HEK293 (cell line): ENCODE measurements at regions not wholly inside any gene's neighbourhood (a gene's known extent, or its start where the extent isn't known, plus 50 kb on each side); places are given as distances from the start of the nearest gene placed in this dataset.

Experiments
- CTCF ChIA-PET: fragments of 350-600 bp; formaldehyde crosslinking; extraction: SDS; loops from one replicate; lab custom pipeline; 2021; ENCODE audit warnings: antibody characterized with exemption; lab: Yijun Ruan, JAX
- POLR2A ChIA-PET: fragments of 300-600 bp; formaldehyde crosslinking; extraction: SDS; loops from one replicate; lab custom pipeline; 2020; ENCODE audit warnings: antibody characterized with exemption, inconsistent platforms; lab: Yijun Ruan, JAX
- H3K27ac ChIP-seq: fragments of 200-500 bp; sonication (Bioruptor generic); 2 replicates; pipeline ENCODE4 v1.5.1; 2014; ENCODE audit warnings: low read depth, low read length, control low read depth, inconsistent platforms; ENCODE audit errors: extremely low read depth
- H3K36me3 ChIP-seq, 2 experiments: fragments of 200-500 bp in 1 of 2; sonication (Bioruptor generic) in 1 of 2; 1 replicate in 1 of 2; 2 replicates in 1 of 2; pipeline ENCODE4 v1.5.1; 2014 to 2017; ENCODE audit warnings: inconsistent platforms in 2 of 2, low read length in 2 of 2; ENCODE audit not compliant: control insufficient read depth in 2 of 2, insufficient read depth in 1 of 2
- H3K4me1 ChIP-seq: fragments of 200-500 bp; sonication (Bioruptor generic); 2 replicates; pipeline ENCODE4 v1.5.1; 2014; ENCODE audit warnings: mild to moderate bottlenecking, low read length, inconsistent platforms; ENCODE audit not compliant: control insufficient read depth, insufficient read depth
- H3K4me3 ChIP-seq: 2 replicates; pipeline ENCODE4 v1.5.1; 2011; ENCODE audit warnings: low read depth, mild to moderate bottlenecking, control low read depth, low read length, moderate library complexity
- H3K9me3 ChIP-seq: fragments of 200-500 bp; sonication (Bioruptor generic); 2 replicates; pipeline ENCODE4 v1.5.1; 2014; ENCODE audit warnings: low read depth, low read length, inconsistent platforms; ENCODE audit not compliant: control insufficient read depth, insufficient read depth
- BCL11B ChIP-seq: fragments of 450-650 bp; formaldehyde crosslinking; IDR thresholded peaks from 2 replicates; pipeline ENCODE4 v1.5.1; 2016; ENCODE audit warnings: low read depth, missing biosample characterization, missing genetic modification characterization
- EGR2 ChIP-seq: fragments of 450-650 bp; formaldehyde crosslinking; IDR thresholded peaks from 2 replicates; pipeline ENCODE4 v1.5.1; 2016; ENCODE audit warnings: low read depth, missing biosample characterization, missing genetic modification characterization
- ELK4 ChIP-seq: IDR thresholded peaks from 2 replicates; pipeline ENCODE4 v1.6.1; 2011; ENCODE audit warnings: mild to moderate bottlenecking, low read depth, low read length, borderline replicate concordance
- GLI4 ChIP-seq: fragments of 450-650 bp; formaldehyde crosslinking; IDR thresholded peaks from 2 replicates; pipeline ENCODE4 v1.5.1; 2016; ENCODE audit warnings: missing biosample characterization, missing genetic modification characterization
- KLF17 ChIP-seq: fragments of 450-650 bp; formaldehyde crosslinking; IDR thresholded peaks from 2 replicates; pipeline ENCODE4 v1.5.1; 2016; ENCODE audit warnings: missing biosample characterization, missing genetic modification characterization
- KLF7 ChIP-seq: fragments of 450-650 bp; formaldehyde crosslinking; IDR thresholded peaks from 2 replicates; pipeline ENCODE4 v1.5.1; 2016; ENCODE audit warnings: missing biosample characterization, missing genetic modification characterization, borderline replicate concordance
- PBX3 ChIP-seq: sonication (generic); formaldehyde crosslinking; IDR thresholded peaks from 2 replicates; pipeline ENCODE4 v1.8.1; 2022; ENCODE audit warnings: mild to moderate bottlenecking, moderate library complexity, missing genetic modification reagents
- SCRT1 ChIP-seq: fragments of 450-650 bp; formaldehyde crosslinking; IDR thresholded peaks from 2 replicates; pipeline ENCODE4 v1.5.1; 2016; ENCODE audit warnings: missing biosample characterization, missing genetic modification characterization, borderline replicate concordance
- YY1 ChIP-seq: fragments of 450-650 bp; formaldehyde crosslinking; IDR thresholded peaks from 2 replicates; pipeline ENCODE4 v1.5.1; 2018; ENCODE audit warnings: missing biosample characterization, missing genetic modification characterization
- ZBTB6 ChIP-seq: fragments of 450-650 bp; formaldehyde crosslinking; IDR thresholded peaks from 2 replicates; pipeline ENCODE4 v1.5.1; 2017; ENCODE audit warnings: missing biosample characterization, missing genetic modification characterization
- ZFP41 ChIP-seq: fragments of 450-650 bp; formaldehyde crosslinking; IDR thresholded peaks from 2 replicates; pipeline ENCODE4 v1.5.1; 2016; ENCODE audit warnings: missing biosample characterization, missing genetic modification characterization, borderline replicate concordance
- ZNF146 ChIP-seq: fragments of 450-650 bp; formaldehyde crosslinking; IDR thresholded peaks from 2 replicates; pipeline ENCODE4 v1.5.1; 2016; ENCODE audit warnings: missing biosample characterization, missing genetic modification characterization
- ZNF239 ChIP-seq: fragments of 450-650 bp; formaldehyde crosslinking; IDR thresholded peaks from 2 replicates; pipeline ENCODE4 v1.5.1; 2016; ENCODE audit warnings: missing biosample characterization, missing genetic modification characterization
- ZNF302 ChIP-seq: fragments of 450-650 bp; formaldehyde crosslinking; IDR thresholded peaks from 2 replicates; pipeline ENCODE4 v1.5.1; 2016; ENCODE audit warnings: missing biosample characterization, missing genetic modification characterization, low read depth
- ZNF366 ChIP-seq: fragments of 450-650 bp; formaldehyde crosslinking; conservative IDR thresholded peaks from 2 replicates; pipeline ENCODE4 v1.5.1; 2016; ENCODE audit warnings: missing biosample characterization, missing genetic modification characterization
- ZNF404 ChIP-seq: fragments of 450-650 bp; formaldehyde crosslinking; IDR thresholded peaks from 2 replicates; pipeline ENCODE4 v1.5.1; 2017; ENCODE audit warnings: missing biosample characterization, missing genetic modification characterization
- ZNF416 ChIP-seq: fragments of 450-650 bp; formaldehyde crosslinking; IDR thresholded peaks from 2 replicates; pipeline ENCODE4 v1.5.1; 2016; ENCODE audit warnings: missing biosample characterization, missing genetic modification characterization
- ZNF48 ChIP-seq: fragments of 450-650 bp; formaldehyde crosslinking; IDR thresholded peaks from 2 replicates; pipeline ENCODE4 v1.5.1; 2016; ENCODE audit warnings: missing biosample characterization, missing genetic modification characterization
- ZNF488 ChIP-seq: fragments of 450-650 bp; formaldehyde crosslinking; IDR thresholded peaks from 2 replicates; pipeline ENCODE4 v1.5.1; 2016; ENCODE audit warnings: missing biosample characterization, missing genetic modification characterization
- ZNF548 ChIP-seq: fragments of 450-650 bp; formaldehyde crosslinking; IDR thresholded peaks from 2 replicates; pipeline ENCODE4 v1.5.1; 2016; ENCODE audit warnings: missing biosample characterization, missing genetic modification characterization
- ZNF558 ChIP-seq: fragments of 450-650 bp; formaldehyde crosslinking; IDR thresholded peaks from 2 replicates; pipeline ENCODE4 v1.5.1; 2016; ENCODE audit warnings: missing biosample characterization, missing genetic modification characterization
- ZSCAN23 ChIP-seq: fragments of 450-650 bp; formaldehyde crosslinking; IDR thresholded peaks from 2 replicates; pipeline ENCODE4 v1.5.1; 2016; ENCODE audit warnings: missing biosample characterization, missing genetic modification characterization
- ZSCAN4 ChIP-seq: fragments of 450-650 bp; formaldehyde crosslinking; IDR thresholded peaks from 2 replicates; pipeline ENCODE4 v1.5.1; 2017; ENCODE audit warnings: missing biosample characterization, missing genetic modification characterization
- ZXDB ChIP-seq: fragments of 450-650 bp; formaldehyde crosslinking; IDR thresholded peaks from 2 replicates; pipeline ENCODE4 v1.5.1; 2016; ENCODE audit warnings: missing biosample characterization, missing genetic modification characterization

GRCh38 chr3:135329479-135329878 lies 534.4 kb downstream of the EPHB1 start:
- no peaks in the 10 kb centered on the region for H3K36me3 ChIP-seq
- no peak overlapping the region for H3K27ac ChIP-seq
- CTCF ChIA-PET: no interaction called here
- no peak overlapping the region for H3K4me3 ChIP-seq
- H3K9me3 ChIP-seq: no peaks in the 10 kb centered on the region
- no peak for TF ChIP-seq GLI4 (tag by site-specific recombination)
- TF ChIP-seq ZNF416 (tag by site-specific recombination): no peak
- no peak for TF ChIP-seq SCRT1 (tag by site-specific recombination)
- no peak for TF ChIP-seq ZSCAN23 (tag by site-specific recombination)
- TF ChIP-seq ZNF146 (tag by site-specific recombination): no peak
- TF ChIP-seq ZNF366 (tag by site-specific recombination): no peak
- TF ChIP-seq ZNF302 (tag by site-specific recombination): no peak
- no peak for TF ChIP-seq ZXDB (tag by site-specific recombination)
- TF ChIP-seq BCL11B (tag by site-specific recombination): no peak
- TF ChIP-seq EGR2: no peak
- TF ChIP-seq ZBTB6: no peak
- TF ChIP-seq ZFP41 (tag by site-specific recombination): no peak
- TF ChIP-seq ZSCAN4 (tag by site-specific recombination): no peak
- no peak for TF ChIP-seq ZNF558 (tag by site-specific recombination)
- POLR2A ChIA-PET: no interaction called here
- peaks cover 2% of the 10 kb centered on the region; the same call in 1 of the 2 replicates for H3K4me1 ChIP-seq

GRCh38 chr3:135337192-135337591 lies 542.1 kb downstream of the EPHB1 start:
- Histone ChIP-seq H3K36me3 (no peaks in the 10 kb centered on the region), H3K9me3 (no peaks in the 10 kb centered on the region), H3K4me1 (no peaks in the 10 kb centered on the region), H3K27ac (no peak overlapping the region), H3K4me3 (no peak overlapping the region)
- ChIA-PET CTCF (interaction anchor here (0.5 to 0.7 kb wide), 2 partner anchors 95 to 628 kb away, joined by 3 to 4 read pairs; no protein-coding TSS in a partner anchor), POLR2A (no interaction called here)
- no peak for TF ChIP-seq ZNF404 (tag by site-specific recombination)
- no peak for TF ChIP-seq KLF17 (tag by site-specific recombination)
- TF ChIP-seq ZNF48 (tag by site-specific recombination): no peak
- TF ChIP-seq ELK4: no peak
- TF ChIP-seq KLF7: no peak
- no peak for TF ChIP-seq ZNF239 (tag by site-specific recombination)
- no peak for TF ChIP-seq PBX3 (CRISPR knock-in tag)
- TF ChIP-seq ZNF548: no peak
- no peak for TF ChIP-seq YY1 (tag by site-specific recombination)
- no peak for TF ChIP-seq ZNF488 (tag by site-specific recombination)
